ENCODE measurements at regions not wholly inside any gene's neighbourhood (a gene's known extent, or its start where the extent isn't known, plus 50 kb on each side); places are given as distances from the start of the nearest gene placed in this dataset.

GRCh38 chr6:139758209-139758611, 383.8 kb upstream of the CITED2 start:
- no peak for TF ChIP-seq CTCF (IDR thresholded peaks at IDR 0.05; ENCODE audit: control extremely low read depth, extremely low read depth, low read depth, missing control alignments)
- CTCF ChIA-PET: no interaction called here
- POLR2A ChIA-PET: no interaction called here

GRCh38 chr6:139757784-139758183, 383.3 kb upstream of the CITED2 start:
- no peak for TF ChIP-seq CTCF (IDR thresholded peaks at IDR 0.05; ENCODE audit: control extremely low read depth, extremely low read depth, low read depth, missing control alignments)
- CTCF ChIA-PET: interaction anchor here (0.8 kb wide), 1 partner anchor 37 kb away, joined by 4 read pairs; no protein-coding TSS in a partner anchor
- POLR2A ChIA-PET: no interaction called here
- no peak for DNase-seq (ENCODE audit: extremely low spot score)

More at GRCh38 chr6:139758209-139758611, 383.8 kb upstream of the CITED2 start:
- no peak for DNase-seq (ENCODE audit: extremely low spot score)

DNA sequence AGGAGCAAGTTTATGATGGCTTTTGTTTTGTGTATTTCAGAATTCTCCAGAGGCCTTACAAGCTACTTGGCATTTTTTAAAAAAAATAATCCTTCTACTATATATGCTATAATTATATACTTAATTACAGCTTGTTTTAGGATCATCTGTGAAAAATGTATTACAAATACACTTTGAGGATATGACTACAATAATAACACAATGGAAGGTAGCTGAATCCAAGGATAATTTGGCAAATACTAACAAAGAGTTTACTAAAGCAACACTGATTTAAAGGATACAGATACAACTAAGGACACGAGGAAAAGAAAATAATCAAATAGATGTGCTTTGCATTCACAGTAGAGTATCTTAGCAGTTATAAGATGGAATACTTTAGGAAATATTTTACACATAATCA, 381.9 kb upstream of the CITED2 start:
- no peak for TF ChIP-seq CTCF (IDR thresholded peaks at IDR 0.05; ENCODE audit: control extremely low read depth, extremely low read depth, low read depth, missing control alignments)
- ChIA-PET POLR2A (interaction anchor here (0.6 kb wide), 1 partner anchor 9 kb away, joined by 3 read pairs; no protein-coding TSS in a partner anchor), CTCF (interaction anchor here (1.0 to 3.8 kb wide), 4 partner anchors 12 to 65 kb away, joined by 3 to 14 read pairs (median 4); no protein-coding TSS in a partner anchor)
- no peak for DNase-seq (ENCODE audit: extremely low spot score)

- no peak for DNase-seq (ENCODE audit: extremely low spot score)
- POLR2A ChIA-PET: no interaction called here
- CTCF ChIA-PET: interaction anchor here (0.7 to 3.8 kb wide), 4 partner anchors 10 to 48 kb away, joined by 3 to 14 read pairs (median 4); no protein-coding TSS in a partner anchor
- no peak for TF ChIP-seq CTCF (IDR thresholded peaks at IDR 0.05; ENCODE audit: control extremely low read depth, extremely low read depth, low read depth, missing control alignments)
These were observed 380.7 kb upstream of the CITED2 start for GRCh38 chr6:139754898-139755775.

GRCh38 chr6:139753198-139753861, 378.9 kb upstream of the CITED2 start:
- CTCF ChIA-PET: interaction anchor here (1.6 to 3.8 kb wide), 3 partner anchors 9 to 15 kb away, joined by 5 to 14 read pairs (median 6); no protein-coding TSS in a partner anchor
- no peak for TF ChIP-seq CTCF (IDR thresholded peaks at IDR 0.05; ENCODE audit: control extremely low read depth, extremely low read depth, low read depth, missing control alignments)
- POLR2A ChIA-PET: no interaction called here
- no peak for DNase-seq (ENCODE audit: extremely low spot score)

DNA sequence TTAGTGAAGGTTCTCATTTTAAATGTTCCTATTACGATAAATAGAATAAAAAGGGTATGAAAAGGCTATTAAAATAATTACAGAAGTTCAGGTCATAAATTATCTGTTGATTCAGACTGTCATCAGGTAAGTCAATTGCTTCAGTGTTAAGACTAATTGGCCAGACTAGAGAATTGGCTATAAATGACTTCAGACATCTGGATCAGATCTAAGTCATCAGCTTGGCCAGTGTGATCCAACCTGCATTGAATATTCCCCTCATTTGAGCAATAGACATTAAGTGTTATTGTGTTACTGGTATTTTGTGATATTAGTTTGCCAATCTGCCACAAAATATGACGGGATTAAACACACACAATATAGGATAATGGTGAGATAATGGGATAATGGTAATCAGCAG, 377.6 kb upstream of the CITED2 start:
- CTCF ChIA-PET: no interaction called here
- TF ChIP-seq CTCF (IDR thresholded peaks at IDR 0.05; ENCODE audit: control extremely low read depth, extremely low read depth, low read depth, missing control alignments): no peak
- DNase-seq (ENCODE audit: extremely low spot score): no peak
- POLR2A ChIA-PET: no interaction called here
